Endothelial cell of umbilical vein (primary cell): ENCODE measurements at regions not wholly inside any gene's neighbourhood (a gene's known extent, or its start where the extent isn't known, plus 50 kb on each side); places are given as distances from the start of the nearest gene placed in this dataset.

Source experiments
- BruUV-seq: library from RNA; stranded (reverse); fragments of 400-500 nt; replicated peaks from 2 replicates; lab custom pipeline; 2021; lab: Mats Ljungman, UMichigan
- CTCF ChIA-PET: fragments of 300-600, 350-600 bp; sonication (Branson Sonifier 250); formaldehyde crosslinking; loops from one replicate; lab custom pipeline; 2021; ENCODE audit warnings: antibody characterized with exemption, inconsistent platforms; lab: Charles Lee
- POLR2A ChIA-PET: fragments of 300-600, 350-600 bp; sonication (Branson Sonifier 250); formaldehyde crosslinking; loops from one replicate; lab custom pipeline; 2021; ENCODE audit warnings: antibody characterized with exemption, inconsistent platforms; lab: Charles Lee
- DNase-seq: peaks from one replicate; pipeline ENCODE4 v3.0.0-alpha.2; 2011; ENCODE audit warnings: low read depth, low spot score
- FAIRE-seq: peaks from 2 replicates; lab custom pipeline; 2011; peaks lifted over from hg19 to GRCh38; lab: Jason Lieb, UNC
- H2AFZ ChIP-seq: 2 replicates; pipeline ENCODE4 v1.6.0; 2012; ENCODE audit warnings: low read depth, low read length, control low read depth, inconsistent platforms
- H3K27ac ChIP-seq: 2 replicates; pipeline ENCODE4 v1.5.1; 2011; ENCODE audit warnings: low read depth, mild to moderate bottlenecking, control low read depth, low read length, moderate library complexity; ENCODE audit not compliant: insufficient read depth
- H3K27me3 ChIP-seq, 2 experiments: 2 replicates each; pipeline versions ENCODE4 v1.6.0 to v1.6.1; 2011; ENCODE audit warnings: low read length in 2 of 2, mixed read lengths in 1 of 2; ENCODE audit not compliant: control insufficient read depth in 2 of 2, insufficient read depth in 2 of 2
- H3K36me3 ChIP-seq, 2 experiments: 2 replicates in 1 of 2; 3 replicates in 1 of 2; pipeline ENCODE4 v1.5.1; 2011; ENCODE audit warnings: low read length in 2 of 2, mild to moderate bottlenecking in 1 of 2, moderate library complexity in 1 of 2; ENCODE audit not compliant: control insufficient read depth in 2 of 2, insufficient read depth in 2 of 2; ENCODE audit errors: extremely low read depth in 1 of 2
- H3K4me1 ChIP-seq: 3 replicates; pipeline ENCODE4 v1.5.1; 2011; ENCODE audit warnings: mild to moderate bottlenecking, low read length; ENCODE audit not compliant: control insufficient read depth, insufficient read depth; ENCODE audit errors: extremely low read depth
- H3K4me2 ChIP-seq: 2 replicates; pipeline ENCODE4 v1.6.1; 2011; ENCODE audit warnings: low read length, control low read depth, mixed read lengths; ENCODE audit not compliant: insufficient read depth
- H3K4me3 ChIP-seq, 3 experiments: fragments of 200-600 bp in 1 of 3; sonication (generic), shearing (Covaris generic) in 1 of 3; replicated peaks in 1 of 3; 2 replicates each; pipeline ENCODE4 v1.5.1; 2011 to 2016; ENCODE audit warnings: control low read depth in 3 of 3, low read length in 3 of 3, mild to moderate bottlenecking in 2 of 3, inconsistent platforms in 1 of 3, low read depth in 1 of 3, moderate library complexity in 1 of 3; ENCODE audit not compliant: insufficient read depth in 1 of 3
- H3K79me2 ChIP-seq: 2 replicates; pipeline ENCODE4 v1.6.0; 2012; ENCODE audit warnings: low read length, inconsistent platforms; ENCODE audit not compliant: control insufficient read depth, insufficient read depth
- H3K9ac ChIP-seq: replicated peaks from 2 replicates; pipeline ENCODE3; 2011; ENCODE audit warnings: low read length, control low read depth; ENCODE audit not compliant: insufficient read depth; ENCODE audit errors: extremely low read depth
- H3K9me1 ChIP-seq: replicated peaks from 3 replicates; pipeline ENCODE4 v1.6.0; 2011; ENCODE audit warnings: mild to moderate bottlenecking, low read length; ENCODE audit not compliant: control insufficient read depth, insufficient read depth; ENCODE audit errors: extremely low read depth
- H3K9me3 ChIP-seq: replicated peaks from 2 replicates; pipeline ENCODE4 v1.5.1; 2012; ENCODE audit warnings: low read length, inconsistent platforms; ENCODE audit not compliant: control insufficient read depth, insufficient read depth
- H4K20me1 ChIP-seq: replicated peaks from 2 replicates; pipeline ENCODE3; 2011; ENCODE audit warnings: mild to moderate bottlenecking, low read length; ENCODE audit not compliant: control insufficient read depth, insufficient read depth; ENCODE audit errors: extremely low read depth
- CTCF ChIP-seq, 2 donors: IDR thresholded peaks; 1 replicate in 1 of 2; 2 replicates in 1 of 2; pipeline ENCODE4 v1.5.1; 2011; ENCODE audit warnings: low read length in 2 of 2, mild to moderate bottlenecking in 2 of 2, moderate library complexity in 2 of 2, control low read depth in 1 of 2, inconsistent platforms in 1 of 2, low read depth in 1 of 2; ENCODE audit not compliant: insufficient read depth in 1 of 2; ENCODE audit errors: extremely low read depth in 1 of 2
- EZH2 ChIP-seq: IDR thresholded peaks from 2 replicates; pipeline ENCODE4 v1.6.1; 2012; ENCODE audit warnings: borderline replicate concordance, low read depth, mild to moderate bottlenecking, moderate library complexity, low read length, inconsistent platforms; ENCODE audit not compliant: severe bottlenecking
- FOS ChIP-seq: IDR thresholded peaks from 2 replicates; pipeline ENCODE4 v1.6.1; 2011; ENCODE audit warnings: mild to moderate bottlenecking, low read length, moderate library complexity, borderline replicate concordance; ENCODE audit not compliant: insufficient read depth
- GATA2 ChIP-seq: IDR thresholded peaks from 2 replicates; pipeline ENCODE4 v1.7.0; 2011; ENCODE audit warnings: low read depth, mild to moderate bottlenecking, moderate library complexity, mixed read lengths, low read length; ENCODE audit not compliant: insufficient read length, insufficient read depth
- JUN ChIP-seq: IDR thresholded peaks from 2 replicates; pipeline ENCODE4 v1.6.1; 2011; ENCODE audit warnings: borderline replicate concordance, low read depth; ENCODE audit not compliant: insufficient read length, insufficient read depth
- MYC ChIP-seq: IDR thresholded peaks from one replicate; pipeline ENCODE4 v1.6.1; 2011; ENCODE audit warnings: mild to moderate bottlenecking, low read depth, low read length
- POLR2A ChIP-seq: IDR thresholded peaks from 2 replicates; pipeline ENCODE4 v1.6.1; 2012; ENCODE audit warnings: low read depth, mild to moderate bottlenecking, control low read depth, low read length
- POLR2AphosphoS5 ChIP-seq: IDR thresholded peaks from 2 replicates; pipeline ENCODE4 v1.6.1; 2012; ENCODE audit warnings: low read depth, mild to moderate bottlenecking, control low read depth, low read length, moderate library complexity; ENCODE audit not compliant: insufficient read depth
- dilution Hi-C: fragments of 300-500 bp; cut with MboI; formaldehyde crosslinking; loops from one replicate; pipeline ENCODE4 v1.15.0; 2019; ENCODE audit warnings: low sequenced_read_pairs; ENCODE audit not compliant: extremely low pct_ligation_motif_present
- intact Hi-C: fragments of 100-400 bp; cut with micrococcal nuclease; formaldehyde crosslinking; loops from one replicate; pipeline ENCODE4 v1.10.0; 2022
- TF ChIP-seq, protein P1 (sequence below): IDR thresholded peaks from 2 replicates; pipeline ENCODE4 v1.6.1; 2011; ENCODE audit not compliant: insufficient read depth, insufficient read length

DNA sequence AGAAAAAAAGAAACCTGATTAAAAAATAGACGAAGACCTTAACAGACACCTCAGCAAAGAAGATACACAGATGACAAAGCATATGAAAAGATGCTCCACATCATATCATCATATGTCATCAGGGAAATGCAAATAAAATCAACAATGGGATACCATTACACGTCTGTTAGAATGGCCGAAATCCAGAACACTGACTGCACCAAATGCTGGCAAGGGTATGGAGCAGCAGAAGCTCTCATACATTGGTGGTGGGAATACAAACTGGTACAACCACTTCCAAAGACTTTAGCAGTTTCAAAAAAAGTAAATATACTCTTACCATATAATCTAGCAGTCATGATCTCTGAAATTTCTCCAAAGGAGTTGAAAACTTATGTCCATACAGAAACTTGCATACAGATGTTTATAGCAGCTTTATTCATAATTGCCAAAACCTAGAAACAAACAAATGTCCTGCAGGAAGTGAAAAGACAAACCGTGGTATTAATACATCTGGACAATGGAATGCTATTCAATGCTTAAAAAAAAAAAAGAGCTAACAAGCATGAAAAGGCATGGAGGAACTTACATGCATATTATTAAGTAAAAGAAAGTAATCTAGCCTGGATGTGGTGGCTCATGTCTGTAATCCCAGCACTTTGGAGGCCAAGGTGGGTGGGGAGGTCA is 107.4 kb downstream of the HES1 start:
- dilution Hi-C loops: no loop called here

More for the DNA sequence above, 107.4 kb downstream of the HES1 start:
- no peak for FAIRE-seq
- no peak for TF ChIP-seq FOS
- no peak for TF ChIP-seq POLR2A
- no peak for TF ChIP-seq EZH2
- TF ChIP-seq CTCF (IDR thresholded peaks at IDR 0.05; ENCODE audit: extremely low read depth in 1 of 2, insufficient read depth in 1 of 2, low read depth in 1 of 2, low read length in 2 of 2): no peak
- TF ChIP-seq, protein P1, sequence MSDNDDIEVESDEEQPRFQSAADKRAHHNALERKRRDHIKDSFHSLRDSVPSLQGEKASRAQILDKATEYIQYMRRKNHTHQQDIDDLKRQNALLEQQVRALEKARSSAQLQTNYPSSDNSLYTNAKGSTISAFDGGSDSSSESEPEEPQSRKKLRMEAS: no peak
- no peak for TF ChIP-seq JUN
- no peak for TF ChIP-seq POLR2AphosphoS5
- no peak for TF ChIP-seq GATA2
- no peak for TF ChIP-seq MYC
- H3K36me3 ChIP-seq: no peaks in the 10 kb centered on the region
- no peak overlapping the region for H3K27ac ChIP-seq
- CTCF ChIA-PET: interaction anchor here (1.2 kb wide), 1 partner anchor 72 kb away, joined by 3 read pairs; no protein-coding TSS in a partner anchor
- no peak overlapping the region for H2AFZ ChIP-seq
- no peaks in the 10 kb centered on the region for H3K9me3 ChIP-seq
- intact Hi-C loops: no loop called here
- no peak for DNase-seq
- H3K4me1 ChIP-seq: no peaks in the 10 kb centered on the region
- H3K9ac ChIP-seq: no peak overlapping the region
- H3K9me1 ChIP-seq: no peaks in the 10 kb centered on the region
- H4K20me1 ChIP-seq: no peaks in the 10 kb centered on the region
- H3K27me3 ChIP-seq: no peaks in the 10 kb centered on the region
- POLR2A ChIA-PET: interaction anchor here (0.6 to 1.1 kb wide), 2 partner anchors 27 to 31 kb away, joined by 3 read pairs; no protein-coding TSS in a partner anchor
- no TSS peak for BruUV-seq
- H3K4me3 ChIP-seq: no peak overlapping the region
- H3K4me2 ChIP-seq: no peak overlapping the region
- H3K79me2 ChIP-seq: no peaks in the 10 kb centered on the region
